ENCODE measurements at regions not wholly inside any gene's neighbourhood (a gene's known extent, or its start where the extent isn't known, plus 50 kb on each side); places are given as distances from the start of the nearest gene placed in this dataset.

DNA sequence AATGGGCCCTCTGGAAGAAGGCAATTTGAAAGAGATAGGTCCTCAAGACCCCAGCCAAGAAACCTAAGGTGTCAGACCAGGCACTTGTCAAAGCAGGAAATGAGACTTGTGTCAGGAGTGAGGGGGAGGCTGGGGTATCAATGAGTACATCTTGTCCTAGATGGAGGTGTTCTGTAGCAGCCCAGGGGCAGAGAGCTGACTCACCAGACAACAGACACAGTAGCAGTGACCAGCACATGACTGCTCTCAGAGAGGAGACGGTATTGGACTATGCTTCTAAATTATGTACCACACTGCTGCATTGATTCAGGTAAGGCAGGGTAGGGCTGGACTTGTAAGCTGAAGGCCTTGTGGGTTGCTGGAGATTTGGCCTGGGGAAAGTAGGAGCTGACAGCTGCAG is 551.2 kb upstream of the KLF4 start:
- Histone ChIP-seq H3T11ph (ENCODE audit: low read length) (no peak overlapping the region), H4K91ac (ENCODE audit: insufficient read length, low read depth, low read length) (no peak overlapping the region), H3K4ac (ENCODE audit: low read depth, low read length) (no peak overlapping the region), H3K23me2 (ENCODE audit: insufficient read length, low read depth, low read length, poor library complexity, severe bottlenecking) (no peaks in the 10 kb centered on the region), H2BK20ac (ENCODE audit: low read depth, low read length, poor library complexity, severe bottlenecking) (no peak overlapping the region), H3K14ac (ENCODE audit: insufficient read depth, low read length) (no peak overlapping the region), H2AFZ (ENCODE audit: low read length) (no peak overlapping the region), H3K9me3 (ENCODE audit: control insufficient read depth, low read depth, low read length) (no peaks in the 10 kb centered on the region), H3K4me1 (ENCODE audit: insufficient read depth, low read length) (no peaks in the 10 kb centered on the region), H3K23ac (ENCODE audit: insufficient read length, low read depth, low read length) (no peak overlapping the region), H3K18ac (ENCODE audit: insufficient read length, low read depth, low read length) (no peak overlapping the region), H2AK5ac (ENCODE audit: insufficient read length, low read length) (no peak overlapping the region), H2BK5ac (ENCODE audit: insufficient read length, low read length) (no peak overlapping the region), H3K27ac (ENCODE audit: insufficient read length, low read depth, low read length) (no peak overlapping the region), H3K4me2 (ENCODE audit: insufficient read depth, insufficient read length, low read length) (no peak overlapping the region), H3K27me3 (ENCODE audit: insufficient read depth, low read length) (no peaks in the 10 kb centered on the region), H2BK12ac (ENCODE audit: insufficient read length, low read depth, low read length) (no peak overlapping the region), H3K9ac (ENCODE audit: extremely low read depth, insufficient read length, low read length) (no peak overlapping the region), H2BK15ac (ENCODE audit: low read depth, low read length) (no peak overlapping the region), H3K79me1 (ENCODE audit: insufficient read depth, low read depth, low read length, poor library complexity, severe bottlenecking) (no peaks in the 10 kb centered on the region), H3K56ac (ENCODE audit: insufficient read length, low read depth, low read length) (no peak overlapping the region), H3K79me2 (ENCODE audit: insufficient read depth, low read length) (no peaks in the 10 kb centered on the region), H4K8ac (replicated peaks; ENCODE audit: insufficient read length, low read depth, low read length) (no peak overlapping the region), H4K5ac (ENCODE audit: insufficient read length, low read depth, low read length) (no peak overlapping the region), H4K20me1 (ENCODE audit: control insufficient read depth, insufficient read depth, insufficient read length) (no peaks in the 10 kb centered on the region), H2BK120ac (ENCODE audit: low read depth, low read length, poor library complexity, severe bottlenecking) (no peak overlapping the region)
- Mint-ChIP-seq H3K36me3 (ENCODE audit: insufficient read depth in 1 of 3, low read depth in 3 of 3) (peaks cover 0 to 6% (median 2%) of the 10 kb centered on the region in 3 experiments; a peak in 3 of 7 replicates), H3K27me3 (ENCODE audit: low read depth) (peaks cover 9% of the 10 kb centered on the region), H3K4me3 (no peak overlapping the region), H3K9me3 (peaks cover 5 to 11% of the 10 kb centered on the region in 2 experiments), H3K27ac (no peak overlapping the region; a peak in 1 of 7 replicates), H3K4me1 (peaks cover 0 to 11% of the 10 kb centered on the region in 2 experiments; a peak in 2 of 4 replicates)
- TF ChIP-seq, protein P1, sequence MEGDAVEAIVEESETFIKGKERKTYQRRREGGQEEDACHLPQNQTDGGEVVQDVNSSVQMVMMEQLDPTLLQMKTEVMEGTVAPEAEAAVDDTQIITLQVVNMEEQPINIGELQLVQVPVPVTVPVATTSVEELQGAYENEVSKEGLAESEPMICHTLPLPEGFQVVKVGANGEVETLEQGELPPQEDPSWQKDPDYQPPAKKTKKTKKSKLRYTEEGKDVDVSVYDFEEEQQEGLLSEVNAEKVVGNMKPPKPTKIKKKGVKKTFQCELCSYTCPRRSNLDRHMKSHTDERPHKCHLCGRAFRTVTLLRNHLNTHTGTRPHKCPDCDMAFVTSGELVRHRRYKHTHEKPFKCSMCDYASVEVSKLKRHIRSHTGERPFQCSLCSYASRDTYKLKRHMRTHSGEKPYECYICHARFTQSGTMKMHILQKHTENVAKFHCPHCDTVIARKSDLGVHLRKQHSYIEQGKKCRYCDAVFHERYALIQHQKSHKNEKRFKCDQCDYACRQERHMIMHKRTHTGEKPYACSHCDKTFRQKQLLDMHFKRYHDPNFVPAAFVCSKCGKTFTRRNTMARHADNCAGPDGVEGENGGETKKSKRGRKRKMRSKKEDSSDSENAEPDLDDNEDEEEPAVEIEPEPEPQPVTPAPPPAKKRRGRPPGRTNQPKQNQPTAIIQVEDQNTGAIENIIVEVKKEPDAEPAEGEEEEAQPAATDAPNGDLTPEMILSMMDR (conservative IDR thresholded peaks at IDR 0.05): no peak
- no CpG with 5 or more reads among the region's 1 CpG for WGBS (ENCODE audit: extremely low coverage, insufficient read length, low lambda C conversion rate)
- no peak for DNase-seq
